Heart left ventricle (tissue), 16 donors: ENCODE measurements at regions not wholly inside any gene's neighbourhood (a gene's known extent, or its start where the extent isn't known, plus 50 kb on each side); places are given as distances from the start of the nearest gene placed in this dataset.

ENCODE experiments used
- ATAC-seq, 4 donors: fragments of 200-7000 bp; cut with Tn5 transposase; one replicate each; pipeline ENCODE4 v1.9.1; 2020 to 2022; ENCODE audit warnings: moderate library complexity in 4 of 4, mild to moderate bottlenecking in 3 of 4, moderate number of reproducible peaks in 1 of 4
- DNase-seq, 5 donors: peaks; one replicate each; pipeline ENCODE4 v3.0.0-alpha.2; 2020
- H3K27ac ChIP-seq, 12 donors: fragments of 200-600 bp; sonication (generic) in 4 of 12; one replicate each; pipeline versions ENCODE4 v1.5.0 to v1.8.0; 2016 to 2022; ENCODE audit warnings: mild to moderate bottlenecking in 2 of 12
- H3K27me3 ChIP-seq, 9 donors: fragments of 200-600 bp; sonication (generic) in 2 of 9; one replicate each; pipeline versions ENCODE4 v1.5.1 to v1.8.0; 2016 to 2022; ENCODE audit warnings: mild to moderate bottlenecking in 3 of 9
- H3K36me3 ChIP-seq, 9 donors: fragments of 200-600 bp; sonication (generic) in 2 of 9; one replicate each; pipeline versions ENCODE4 v1.5.0 to v1.8.0; 2018 to 2022; ENCODE audit warnings: mild to moderate bottlenecking in 2 of 9
- H3K4me1 ChIP-seq, 12 donors: fragments of 200-600 bp; sonication (generic) in 4 of 12; one replicate each; pipeline versions ENCODE4 v1.5.0 to v1.8.0; 2016 to 2022; ENCODE audit warnings: mild to moderate bottlenecking in 3 of 12
- H3K4me3 ChIP-seq, 12 donors: fragments of 200-600 bp; sonication (generic) in 4 of 12; one replicate each; pipeline versions ENCODE4 v1.5.0 to v1.8.0; 2017 to 2022; ENCODE audit warnings: mild to moderate bottlenecking in 9 of 12, moderate library complexity in 4 of 12
- H3K9me3 ChIP-seq, 12 donors: fragments of 200-600 bp; sonication (generic) in 4 of 12; one replicate each; pipeline versions ENCODE4 v1.5.0 to v1.8.0; 2016 to 2022; ENCODE audit warnings: mild to moderate bottlenecking in 1 of 12
- POLR2A ChIP-seq, 2 donors: fragments of 450-650 bp; IDR thresholded peaks; one replicate each; pipeline ENCODE4 v1.6.1; 2017; ENCODE audit warnings: antibody characterized with exemption in 2 of 2, mild to moderate bottlenecking in 2 of 2, moderate library complexity in 2 of 2
- WGBS, 4 donors: extraction: QIAGEN DNeasy Blood & Tissue Kit in 2 of 4; methylation state at CpG; one replicate each; pipeline versions ENCODE4 v1.1.5 to v1.1.7; 2013 to 2018; 5-methylcytosine and 5-hydroxymethylcytosine counted together
- intact Hi-C, 10 donors: fragments of 100-400 bp; cut with DNase I; formaldehyde crosslinking; loops; one replicate each; pipeline versions ENCODE4 v1.11.1 to v1.14.2; 2022
- TF ChIP-seq, protein P1 (sequence below), 12 donors: fragments of 200-600 bp; sonication (generic) in 4 of 12; IDR thresholded peaks; one replicate each; pipeline versions ENCODE4 v1.5.0 to v1.8.0; 2018 to 2022; ENCODE audit warnings: antibody characterized with exemption in 12 of 12, mild to moderate bottlenecking in 5 of 12
- donor health status: ischemic (EF 13 %, LVEDD 7.1; RV severe dilation, severe dysfunction).
- donor health status: healthy with polysubstance abuse.
- donor health status: DM: no; HTN: yes; CAD: no.
- donor health status: DM: no; HTN: no; CAD: no.
- donor health status: ischemic (EF 25% LVEDD 6.9; RV normal size, moderate dysfunction).
- donor health status: ischemic (EF 25% LVEDD 5.7; RV mildly dilated, moderate dysfunction).
- donor health status: healthy.
- donor health status: DM: yes; HTN: yes; CAD: no.
- donor health status: ischemic (EF 35%, LVEDD 5.7; RV mildly dilated, moderate dysfunction).
- donor health status: nonischemic (EF 11% LVEDD 7.7; RV severe dilation, severe dysfunction).
- donor health status: DM: yes; HTN: yes; CAD: no.
- donor health status: PGD.
- donor health status: ischemic (EF 29% LVEDD 5.4; RV normal size, mild dysfunction).
- donor health status: nonischemic (EF 23%, LVEDD 6.1; RV moderate dilation, normal function).

DNA sequence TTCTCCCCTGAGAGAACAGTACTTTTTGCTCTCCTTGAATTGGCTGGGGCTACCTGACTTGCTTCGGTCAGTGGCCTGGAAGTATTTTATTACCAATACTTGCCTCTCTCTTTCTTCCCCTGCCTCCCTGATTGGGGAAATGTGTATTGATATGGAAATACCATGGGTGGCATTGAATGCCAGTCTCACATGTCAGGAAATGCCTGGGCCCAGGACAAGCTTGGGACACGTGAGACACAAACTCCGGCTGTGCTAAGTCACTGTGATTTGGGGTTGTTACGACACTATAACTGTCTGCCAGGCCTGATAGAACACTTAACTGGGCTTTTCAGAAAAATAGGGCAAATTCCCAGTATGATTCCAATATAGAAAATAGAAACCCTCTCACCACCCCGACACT is 238.3 kb downstream of the GADD45G start:
- 84 to 100% (median 95%) methylated on average over 5 of the region's 5 CpGs for WGBS, 4 donors
- intact Hi-C loops: no loop called here
- Histone ChIP-seq H3K36me3 (no peaks in the 10 kb centered on the region), H3K27ac (no peak overlapping the region), H3K4me1 (peaks cover 0 to 14% (median 3%) of the 10 kb centered on the region in 12 donors), H3K4me3 (no peak overlapping the region), H3K9me3 (peaks cover 0 to 2% (median 0%) of the 10 kb centered on the region in 12 donors), H3K27me3 (no peaks in the 10 kb centered on the region)
- TF ChIP-seq, protein P1, sequence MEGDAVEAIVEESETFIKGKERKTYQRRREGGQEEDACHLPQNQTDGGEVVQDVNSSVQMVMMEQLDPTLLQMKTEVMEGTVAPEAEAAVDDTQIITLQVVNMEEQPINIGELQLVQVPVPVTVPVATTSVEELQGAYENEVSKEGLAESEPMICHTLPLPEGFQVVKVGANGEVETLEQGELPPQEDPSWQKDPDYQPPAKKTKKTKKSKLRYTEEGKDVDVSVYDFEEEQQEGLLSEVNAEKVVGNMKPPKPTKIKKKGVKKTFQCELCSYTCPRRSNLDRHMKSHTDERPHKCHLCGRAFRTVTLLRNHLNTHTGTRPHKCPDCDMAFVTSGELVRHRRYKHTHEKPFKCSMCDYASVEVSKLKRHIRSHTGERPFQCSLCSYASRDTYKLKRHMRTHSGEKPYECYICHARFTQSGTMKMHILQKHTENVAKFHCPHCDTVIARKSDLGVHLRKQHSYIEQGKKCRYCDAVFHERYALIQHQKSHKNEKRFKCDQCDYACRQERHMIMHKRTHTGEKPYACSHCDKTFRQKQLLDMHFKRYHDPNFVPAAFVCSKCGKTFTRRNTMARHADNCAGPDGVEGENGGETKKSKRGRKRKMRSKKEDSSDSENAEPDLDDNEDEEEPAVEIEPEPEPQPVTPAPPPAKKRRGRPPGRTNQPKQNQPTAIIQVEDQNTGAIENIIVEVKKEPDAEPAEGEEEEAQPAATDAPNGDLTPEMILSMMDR (IDR thresholded peaks at IDR 0.05): no peak
- no peak for TF ChIP-seq POLR2A (IDR thresholded peaks at IDR 0.05)
- DNase-seq (no peak), ATAC-seq (no peak)

DNA sequence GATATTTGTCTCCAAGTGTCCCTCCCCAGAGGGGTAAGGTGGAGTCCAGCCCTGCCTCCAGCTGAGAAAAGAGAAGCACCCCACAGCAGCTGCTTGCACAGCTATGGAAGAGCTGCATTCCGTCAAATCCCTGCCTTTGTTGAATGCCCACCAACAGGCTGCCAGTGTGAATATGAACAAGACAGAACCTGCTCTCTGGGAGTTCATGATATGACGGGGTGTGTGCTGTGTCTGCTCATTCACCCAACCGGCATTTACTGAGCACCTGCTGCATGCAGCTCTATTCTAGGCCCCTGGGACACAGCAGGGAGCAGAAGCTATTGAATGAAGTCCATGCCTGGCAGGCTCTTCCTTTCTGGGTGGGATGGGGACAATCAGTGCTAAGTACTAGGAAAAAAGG is 238.8 kb downstream of the GADD45G start:
- DNase-seq (no peak), ATAC-seq (no peak)
- Histone ChIP-seq H3K9me3 (peaks cover 0 to 2% (median 0%) of the 10 kb centered on the region in 12 donors), H3K4me1 (peaks cover 0 to 14% (median 3%) of the 10 kb centered on the region in 12 donors), H3K27me3 (no peaks in the 10 kb centered on the region), H3K4me3 (no peak overlapping the region), H3K27ac (no peak overlapping the region), H3K36me3 (no peaks in the 10 kb centered on the region)
- intact Hi-C loops: no loop called here
- WGBS, 4 donors: 95 to 97% (median 95%) methylated on average over 3 of the region's 3 CpGs
- no peak for TF ChIP-seq POLR2A (IDR thresholded peaks at IDR 0.05)
- TF ChIP-seq, protein P1 (IDR thresholded peaks at IDR 0.05): no peak

DNA sequence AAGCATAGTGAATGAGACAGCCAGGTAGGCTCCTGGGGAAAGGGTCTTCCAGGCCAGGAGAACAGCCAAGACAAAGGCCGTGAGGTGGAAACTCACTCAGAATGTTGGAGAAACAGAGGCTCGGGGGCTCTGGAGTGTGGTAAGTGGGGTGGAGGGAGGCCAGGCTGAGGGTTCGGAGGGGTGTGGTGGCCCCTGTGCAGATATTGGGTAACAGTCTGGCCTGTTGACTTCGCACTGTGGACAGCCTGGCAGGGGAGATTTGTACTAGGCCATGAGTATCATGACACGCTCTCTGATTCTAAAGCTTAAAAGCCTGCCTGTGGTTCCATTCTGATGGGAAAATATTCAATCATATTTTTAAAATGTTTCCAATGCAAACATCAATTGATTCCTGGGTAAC is 239.3 kb downstream of the GADD45G start:
- H3K27ac ChIP-seq: no peak overlapping the region
- TF ChIP-seq POLR2A (IDR thresholded peaks at IDR 0.05): no peak
- TF ChIP-seq, protein P1 (IDR thresholded peaks at IDR 0.05): no peak
- intact Hi-C loops: no loop called here
- H3K9me3 ChIP-seq: peaks cover 0 to 2% (median 0%) of the 10 kb centered on the region in 12 donors
- H3K36me3 ChIP-seq: no peaks in the 10 kb centered on the region
- ATAC-seq (no peak), DNase-seq (no peak)
- H3K27me3 ChIP-seq: no peaks in the 10 kb centered on the region
- WGBS, 4 donors: 97 to 99% (median 98%) methylated on average over 5 of the region's 5 CpGs
- H3K4me1 ChIP-seq: peaks cover 0 to 14% (median 3%) of the 10 kb centered on the region in 12 donors
- no peak overlapping the region for H3K4me3 ChIP-seq

DNA sequence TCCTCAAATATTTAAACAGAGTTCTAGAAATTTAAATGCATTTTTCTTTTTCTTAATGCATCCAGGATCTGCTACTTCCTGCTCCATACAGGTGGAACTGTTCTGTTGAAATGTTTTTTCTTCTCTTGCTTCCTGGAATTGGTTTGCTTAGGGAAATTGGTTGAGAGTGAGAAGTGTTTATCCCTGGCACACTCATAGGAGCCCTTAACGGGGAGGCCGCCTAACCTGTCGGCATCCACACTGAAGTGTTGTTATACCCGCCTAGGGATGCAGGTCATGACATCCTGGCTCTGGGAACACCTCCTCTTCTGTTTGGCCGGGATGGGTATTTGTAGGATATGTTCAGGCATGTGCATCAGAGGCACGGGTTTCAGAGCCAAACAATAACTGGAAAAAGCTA is 239.7 kb downstream of the GADD45G start:
- DNase-seq (no peak), ATAC-seq (no peak)
- H3K27me3 ChIP-seq: no peaks in the 10 kb centered on the region
- no peaks in the 10 kb centered on the region for H3K36me3 ChIP-seq
- H3K27ac ChIP-seq: no peak overlapping the region
- no peak overlapping the region for H3K4me3 ChIP-seq
- H3K4me1 ChIP-seq: peaks cover 0 to 9% (median 3%) of the 10 kb centered on the region in 12 donors
- H3K9me3 ChIP-seq: peaks cover 0 to 2% (median 0%) of the 10 kb centered on the region in 12 donors
- TF ChIP-seq POLR2A (IDR thresholded peaks at IDR 0.05): no peak
- intact Hi-C loops: no loop called here
- WGBS, 4 donors: 88 to 96% (median 93%) methylated on average over 6 of the region's 6 CpGs

DNA sequence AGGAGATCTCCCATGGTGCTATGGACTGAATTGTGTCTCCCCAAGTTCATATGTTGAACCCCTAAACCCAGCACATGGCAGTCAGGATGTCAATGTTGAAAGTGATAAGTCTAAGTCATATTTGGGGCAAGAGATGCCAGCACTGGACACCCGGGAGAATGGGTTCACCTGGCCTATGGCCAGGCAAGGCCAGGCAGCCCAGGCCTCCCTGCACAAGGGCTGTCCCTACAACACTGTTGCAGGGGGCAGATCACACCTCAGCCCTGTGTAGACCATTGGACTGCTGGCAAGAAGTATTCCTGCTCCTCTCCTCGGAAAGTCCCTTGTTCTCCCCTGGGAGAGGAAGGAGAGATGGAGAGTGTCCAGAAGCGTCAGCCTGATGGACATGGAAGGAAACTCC is 240.5 kb downstream of the GADD45G start:
- DNase-seq (no peak), ATAC-seq (peak in 1 of 4 donors; percentile 31)
- Histone ChIP-seq H3K9me3 (peaks cover 0 to 5% (median 0%) of the 10 kb centered on the region in 12 donors), H3K36me3 (no peaks in the 10 kb centered on the region), H3K27me3 (no peaks in the 10 kb centered on the region), H3K4me3 (no peak overlapping the region), H3K4me1 (peaks cover 0 to 2% (median 0%) of the 10 kb centered on the region in 12 donors), H3K27ac (no peak overlapping the region)
- intact Hi-C loops: no loop called here
- TF ChIP-seq, protein P1 (IDR thresholded peaks at IDR 0.05): no peak
- TF ChIP-seq POLR2A (IDR thresholded peaks at IDR 0.05): no peak
- WGBS, 4 donors: 60 to 71% (median 64%) methylated on average over 3 of the region's 3 CpGs
